Breast epithelium (tissue), 4 donors: ENCODE measurements at regions not wholly inside any gene's neighbourhood (a gene's known extent, or its start where the extent isn't known, plus 50 kb on each side); places are given as distances from the start of the nearest gene placed in this dataset.

Experiments used
- DNase-seq, 2 donors: peaks; one replicate each; pipeline ENCODE4 v3.0.0-alpha.2; 2019; ENCODE audit warnings: low spot score in 2 of 2
- H3K27ac ChIP-seq, 2 donors: fragments of 200-600 bp; sonication (generic) in 1 of 2; one replicate each; pipeline ENCODE4 v1.5.1; 2016 to 2019; ENCODE audit warnings: mild to moderate bottlenecking in 1 of 2
- H3K27me3 ChIP-seq, 2 donors: fragments of 200-600 bp; sonication (generic) in 1 of 2; one replicate each; pipeline versions ENCODE4 v1.5.1 to v1.6.0; 2017 to 2019; ENCODE audit warnings: control low read depth in 1 of 2, mild to moderate bottlenecking in 1 of 2
- H3K36me3 ChIP-seq: fragments of 200-600 bp; one replicate; pipeline ENCODE4 v1.5.1; 2019
- H3K4me1 ChIP-seq, 2 donors: fragments of 200-600 bp; sonication (generic); one replicate each; pipeline ENCODE4 v1.5.1; 2016 to 2019; ENCODE audit warnings: control low read depth in 1 of 2
- H3K4me3 ChIP-seq, 3 donors: fragments of 200-600 bp; sonication (generic); 1 replicate in 2 of 3; 2 replicates in 1 of 3; pipeline ENCODE4 v1.5.1; 2016 to 2019; ENCODE audit warnings: mild to moderate bottlenecking in 3 of 3, moderate library complexity in 2 of 3
- H3K9me3 ChIP-seq, 2 donors: fragments of 200-600 bp; sonication (generic) in 1 of 2; one replicate each; pipeline ENCODE4 v1.5.1; 2016 to 2019; ENCODE audit warnings: control low read depth in 1 of 2
- POLR2A ChIP-seq: fragments of 450-650 bp; IDR thresholded peaks from one replicate; pipeline ENCODE4 v1.6.1; 2016; ENCODE audit warnings: antibody characterized with exemption, mild to moderate bottlenecking, moderate library complexity
- POLR2AphosphoS5 ChIP-seq, 3 donors: sonication (generic); formaldehyde crosslinking; IDR thresholded peaks; one replicate each; pipeline ENCODE4 v1.6.1; 2017; ENCODE audit warnings: antibody characterized with exemption in 3 of 3
- intact Hi-C: fragments of 100-400 bp; cut with DNase I; formaldehyde crosslinking; loops from one replicate; pipeline ENCODE4 v1.15.1; 2023; ENCODE audit warnings: low total_unique reads
- TF ChIP-seq, protein P1 (sequence below), 3 donors: fragments of 450-650 bp; IDR thresholded peaks; one replicate each; pipeline ENCODE4 v1.5.1; 2016 to 2017; ENCODE audit warnings: antibody characterized with exemption in 3 of 3, mild to moderate bottlenecking in 3 of 3, moderate library complexity in 3 of 3

- intact Hi-C loops: no loop called here
Observed at GRCh38 chr2:239468491-239469105, 67.8 kb upstream of the HDAC4 start.

GRCh38 chr2:239467956-239468490 lies 67.2 kb upstream of the HDAC4 start:
- no peak for TF ChIP-seq POLR2AphosphoS5 (IDR thresholded peaks at IDR 0.05)
- TF ChIP-seq, protein P1, sequence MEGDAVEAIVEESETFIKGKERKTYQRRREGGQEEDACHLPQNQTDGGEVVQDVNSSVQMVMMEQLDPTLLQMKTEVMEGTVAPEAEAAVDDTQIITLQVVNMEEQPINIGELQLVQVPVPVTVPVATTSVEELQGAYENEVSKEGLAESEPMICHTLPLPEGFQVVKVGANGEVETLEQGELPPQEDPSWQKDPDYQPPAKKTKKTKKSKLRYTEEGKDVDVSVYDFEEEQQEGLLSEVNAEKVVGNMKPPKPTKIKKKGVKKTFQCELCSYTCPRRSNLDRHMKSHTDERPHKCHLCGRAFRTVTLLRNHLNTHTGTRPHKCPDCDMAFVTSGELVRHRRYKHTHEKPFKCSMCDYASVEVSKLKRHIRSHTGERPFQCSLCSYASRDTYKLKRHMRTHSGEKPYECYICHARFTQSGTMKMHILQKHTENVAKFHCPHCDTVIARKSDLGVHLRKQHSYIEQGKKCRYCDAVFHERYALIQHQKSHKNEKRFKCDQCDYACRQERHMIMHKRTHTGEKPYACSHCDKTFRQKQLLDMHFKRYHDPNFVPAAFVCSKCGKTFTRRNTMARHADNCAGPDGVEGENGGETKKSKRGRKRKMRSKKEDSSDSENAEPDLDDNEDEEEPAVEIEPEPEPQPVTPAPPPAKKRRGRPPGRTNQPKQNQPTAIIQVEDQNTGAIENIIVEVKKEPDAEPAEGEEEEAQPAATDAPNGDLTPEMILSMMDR (IDR thresholded peaks at IDR 0.05): no peak
- intact Hi-C loops: no loop called here
- Histone ChIP-seq H3K9me3 (no peaks in the 10 kb centered on the region), H3K36me3 (no peaks in the 10 kb centered on the region), H3K27ac (no peak overlapping the region), H3K4me1 (peaks cover 0 to 4% of the 10 kb centered on the region in 2 donors), H3K27me3 (no peaks in the 10 kb centered on the region), H3K4me3 (no peak overlapping the region)
- peak in 1 of 2 donors; percentile 44 for DNase-seq

More at GRCh38 chr2:239468491-239469105, 67.8 kb upstream of the HDAC4 start:
- H3K4me1 ChIP-seq: peaks cover 0 to 4% of the 10 kb centered on the region in 2 donors
- DNase-seq: peak in 1 of 2 donors; percentile 46
- no peak overlapping the region for H3K4me3 ChIP-seq
- no peaks in the 10 kb centered on the region for H3K27me3 ChIP-seq
- no peak overlapping the region for H3K27ac ChIP-seq
- H3K36me3 ChIP-seq: no peaks in the 10 kb centered on the region
- no peak for TF ChIP-seq POLR2AphosphoS5 (IDR thresholded peaks at IDR 0.05)
- no peak for TF ChIP-seq POLR2A
- TF ChIP-seq, protein P1 (IDR thresholded peaks at IDR 0.05): no peak
- no peaks in the 10 kb centered on the region for H3K9me3 ChIP-seq

- Histone ChIP-seq H3K36me3 (no peaks in the 10 kb centered on the region), H3K4me1 (peaks cover 0 to 4% of the 10 kb centered on the region in 2 donors), H3K4me3 (no peak overlapping the region), H3K27ac (no peak overlapping the region), H3K27me3 (no peaks in the 10 kb centered on the region), H3K9me3 (no peaks in the 10 kb centered on the region)
- no peak for TF ChIP-seq POLR2AphosphoS5 (IDR thresholded peaks at IDR 0.05)
- TF ChIP-seq, protein P1 (IDR thresholded peaks at IDR 0.05): no peak
- TF ChIP-seq POLR2A: no peak
- intact Hi-C loops: no loop called here
- DNase-seq: no peak
Observed at GRCh38 chr2:239467281-239467955, 66.6 kb upstream of the HDAC4 start.

- Histone ChIP-seq H3K9me3 (no peaks in the 10 kb centered on the region), H3K27ac (no peak overlapping the region), H3K27me3 (no peaks in the 10 kb centered on the region), H3K4me1 (peaks cover 0 to 4% of the 10 kb centered on the region in 2 donors), H3K36me3 (no peaks in the 10 kb centered on the region), H3K4me3 (no peak overlapping the region)
- peak in 1 of 2 donors; percentile 33 for DNase-seq
- TF ChIP-seq POLR2A (no peak), POLR2AphosphoS5 (IDR thresholded peaks at IDR 0.05) (no peak)
- TF ChIP-seq, protein P1 (IDR thresholded peaks at IDR 0.05): no peak
- intact Hi-C loops: no loop called here
Observed at GRCh38 chr2:239466755-239467271, 66.0 kb upstream of the HDAC4 start.
